GM23248 (cell line): ENCODE measurements at regions not wholly inside any gene's neighbourhood (a gene's known extent, or its start where the extent isn't known, plus 50 kb on each side); places are given as distances from the start of the nearest gene placed in this dataset.

Experiments used
- EZH2 ChIP-seq: fragments of 200-600 bp; sonication (generic); IDR thresholded peaks from 2 replicates; pipeline ENCODE4 v1.6.1; 2018; ENCODE audit warnings: antibody characterized with exemption, mild to moderate bottlenecking; ENCODE audit not compliant: insufficient read depth, poor library complexity, severe bottlenecking
- EZH2phosphoT487 ChIP-seq: fragments of 200-600 bp; sonication (generic); IDR thresholded peaks from 2 replicates; pipeline ENCODE4 v1.6.1; 2018; ENCODE audit warnings: antibody characterized with exemption, moderate library complexity, mild to moderate bottlenecking, low read depth; ENCODE audit not compliant: insufficient read depth

DNA sequence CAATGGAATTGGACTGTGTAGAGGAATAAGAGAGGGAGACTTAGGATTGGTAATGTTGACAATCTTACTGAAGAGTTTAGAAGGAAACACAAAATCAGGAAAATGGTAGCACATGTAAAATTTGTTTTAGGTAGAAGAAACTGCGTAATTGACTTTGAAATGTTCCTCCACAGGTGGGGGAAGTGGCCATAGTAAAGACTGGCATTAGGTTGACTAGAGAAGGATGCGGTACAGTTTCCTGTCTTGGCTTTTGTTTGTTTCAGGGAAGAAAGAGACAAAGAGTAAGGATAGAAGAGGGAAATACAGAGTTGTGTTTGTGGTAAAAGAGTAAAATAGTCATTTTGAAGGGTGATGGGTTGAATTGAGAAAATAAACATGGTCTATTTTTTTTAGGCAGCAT, 253.6 kb upstream of the ZNF717 start:
- TF ChIP-seq EZH2phosphoT487 (no peak), EZH2 (no peak)
